ENCODE measurements at regions not wholly inside any gene's neighbourhood (a gene's known extent, or its start where the extent isn't known, plus 50 kb on each side); places are given as distances from the start of the nearest gene placed in this dataset.

DNA sequence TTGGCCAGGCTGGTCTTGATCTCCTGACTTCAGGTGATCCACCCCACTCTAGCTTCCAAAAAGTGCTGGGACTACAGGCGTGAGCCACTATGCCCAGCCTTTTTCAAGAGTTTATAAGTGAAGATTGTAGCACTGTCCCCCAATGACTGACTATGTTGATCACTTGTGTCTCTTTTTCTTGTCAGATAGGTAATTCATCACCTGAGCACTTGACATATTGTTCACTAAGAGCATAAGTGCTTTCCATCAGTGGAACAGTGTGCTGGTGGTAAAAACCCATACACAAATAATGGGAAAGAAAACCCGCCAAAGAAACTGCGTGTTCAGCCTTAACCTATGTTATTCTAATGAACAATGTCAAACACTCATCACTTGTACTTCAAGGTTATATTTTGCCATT is 414.4 kb upstream of the CDH7 start:
- no peaks in the 10 kb centered on the region for H3K36me3 ChIP-seq (replicated peaks in 1 of 2)
- H3K4me1 ChIP-seq (replicated peaks in 1 of 2), result no peaks in the 10 kb centered on the region
- DNase-seq, result no peak
- no peaks in the 10 kb centered on the region for H3K27me3 ChIP-seq
- no peak for TF ChIP-seq POLR2A (IDR thresholded peaks at IDR 0.05)
- TF ChIP-seq, protein P1, sequence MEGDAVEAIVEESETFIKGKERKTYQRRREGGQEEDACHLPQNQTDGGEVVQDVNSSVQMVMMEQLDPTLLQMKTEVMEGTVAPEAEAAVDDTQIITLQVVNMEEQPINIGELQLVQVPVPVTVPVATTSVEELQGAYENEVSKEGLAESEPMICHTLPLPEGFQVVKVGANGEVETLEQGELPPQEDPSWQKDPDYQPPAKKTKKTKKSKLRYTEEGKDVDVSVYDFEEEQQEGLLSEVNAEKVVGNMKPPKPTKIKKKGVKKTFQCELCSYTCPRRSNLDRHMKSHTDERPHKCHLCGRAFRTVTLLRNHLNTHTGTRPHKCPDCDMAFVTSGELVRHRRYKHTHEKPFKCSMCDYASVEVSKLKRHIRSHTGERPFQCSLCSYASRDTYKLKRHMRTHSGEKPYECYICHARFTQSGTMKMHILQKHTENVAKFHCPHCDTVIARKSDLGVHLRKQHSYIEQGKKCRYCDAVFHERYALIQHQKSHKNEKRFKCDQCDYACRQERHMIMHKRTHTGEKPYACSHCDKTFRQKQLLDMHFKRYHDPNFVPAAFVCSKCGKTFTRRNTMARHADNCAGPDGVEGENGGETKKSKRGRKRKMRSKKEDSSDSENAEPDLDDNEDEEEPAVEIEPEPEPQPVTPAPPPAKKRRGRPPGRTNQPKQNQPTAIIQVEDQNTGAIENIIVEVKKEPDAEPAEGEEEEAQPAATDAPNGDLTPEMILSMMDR (IDR thresholded peaks at IDR 0.05), result no peak
- H3K4me3 ChIP-seq, result no peak overlapping the region
- no peak overlapping the region for H3K27ac ChIP-seq
- no peaks in the 10 kb centered on the region for H3K9me3 ChIP-seq (replicated peaks in 1 of 3)
- WGBS, 4 donors, result 63 to 89% (median 84%) methylated on average over 3 of the region's 3 CpGs
- intact Hi-C loops (cut with DNase I), result no loop called here

DNA sequence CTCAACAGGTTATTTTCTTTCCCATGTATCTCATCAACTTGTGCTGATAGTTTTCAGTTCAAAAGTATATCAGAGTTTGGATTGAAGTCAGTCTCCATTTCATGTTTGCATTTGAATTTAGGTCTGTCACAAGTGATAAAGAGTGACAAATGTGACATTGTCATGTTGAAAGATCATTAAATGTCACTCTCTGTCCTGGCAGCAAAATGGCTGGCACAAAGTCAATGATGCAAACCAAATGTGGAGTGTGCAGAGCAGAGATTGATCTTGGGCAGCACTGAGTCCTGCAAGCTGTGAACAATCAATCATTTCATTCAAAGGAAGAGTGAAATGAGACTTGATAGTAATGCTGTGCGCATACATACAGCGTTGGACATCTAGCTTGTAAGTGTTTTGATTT is 421.8 kb upstream of the CDH7 start:
- 80 to 94% (median 85%) methylated on average over 2 of the region's 2 CpGs for WGBS, 4 donors
- intact Hi-C loops (cut with DNase I), result no loop called here
- DNase-seq, result no peak
- Histone ChIP-seq H3K4me3 (no peak overlapping the region), H3K36me3 (replicated peaks in 1 of 2) (no peaks in the 10 kb centered on the region), H3K27me3 (no peaks in the 10 kb centered on the region), H3K9me3 (replicated peaks in 1 of 3) (no peaks in the 10 kb centered on the region), H3K27ac (no peak overlapping the region), H3K4me1 (replicated peaks in 1 of 2) (no peaks in the 10 kb centered on the region)
- TF ChIP-seq, protein P1 (IDR thresholded peaks at IDR 0.05), result no peak
- no peak for TF ChIP-seq POLR2A (IDR thresholded peaks at IDR 0.05)

DNA sequence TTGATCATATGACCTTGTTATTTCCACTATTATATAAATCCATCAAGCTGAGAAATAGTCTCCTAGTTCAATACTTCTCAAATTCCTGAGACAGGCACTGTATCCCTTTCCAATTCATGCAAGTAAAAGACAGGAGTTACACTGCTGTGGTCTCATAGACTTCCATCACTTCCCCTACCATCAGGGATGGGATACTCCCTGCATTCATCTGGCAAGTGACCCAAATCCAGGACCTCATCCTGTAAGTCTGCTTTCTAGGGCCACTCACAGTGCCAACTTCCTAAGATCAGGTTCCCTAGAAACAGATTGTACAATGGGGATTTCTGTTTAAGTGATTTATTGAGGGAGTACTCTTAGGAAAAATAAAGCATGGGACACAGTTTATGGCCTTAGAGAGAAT is 424.0 kb upstream of the CDH7 start:
- intact Hi-C loops (cut with DNase I), result no loop called here
- no peaks in the 10 kb centered on the region for H3K4me1 ChIP-seq (replicated peaks in 1 of 2)
- TF ChIP-seq, protein P1 (IDR thresholded peaks at IDR 0.05), result no peak
- no peak for TF ChIP-seq POLR2A (IDR thresholded peaks at IDR 0.05)
- no peaks in the 10 kb centered on the region for H3K27me3 ChIP-seq
- no peaks in the 10 kb centered on the region for H3K36me3 ChIP-seq (replicated peaks in 1 of 2)
- H3K4me3 ChIP-seq, result no peak overlapping the region
- no peak for DNase-seq
- H3K27ac ChIP-seq, result no peak overlapping the region
- H3K9me3 ChIP-seq (replicated peaks in 1 of 3), result no peaks in the 10 kb centered on the region

DNA sequence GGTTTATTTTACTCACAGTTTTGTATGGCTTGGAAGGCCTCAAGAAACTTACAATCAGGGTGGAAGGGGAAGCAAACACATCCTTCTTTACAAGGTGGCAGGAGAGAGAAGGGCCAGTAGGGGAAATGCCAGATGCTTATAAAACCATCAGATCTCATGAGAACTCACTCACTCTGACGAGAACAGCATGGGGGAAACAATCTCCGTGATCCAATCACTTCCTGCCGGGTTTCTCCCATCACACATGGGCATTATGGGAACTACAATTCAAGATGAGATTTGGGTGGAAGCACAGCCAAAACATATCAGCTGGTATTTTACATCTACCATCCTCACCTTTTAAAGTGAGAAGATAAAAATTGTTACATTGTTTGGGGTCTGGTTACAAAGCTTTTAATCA is 427.9 kb upstream of the CDH7 start:
- 76 to 81% (median 78%) methylated on average over 3 of the region's 3 CpGs for WGBS, 4 donors
- TF ChIP-seq, protein P1 (IDR thresholded peaks at IDR 0.05), result no peak
- TF ChIP-seq POLR2A (IDR thresholded peaks at IDR 0.05), result no peak
- DNase-seq, result no peak

More for the DNA sequence above, 427.9 kb upstream of the CDH7 start:
- Histone ChIP-seq H3K9me3 (replicated peaks in 1 of 3) (no peaks in the 10 kb centered on the region), H3K4me1 (replicated peaks in 1 of 2) (no peaks in the 10 kb centered on the region), H3K27me3 (no peaks in the 10 kb centered on the region), H3K27ac (no peak overlapping the region), H3K36me3 (replicated peaks in 1 of 2) (no peaks in the 10 kb centered on the region), H3K4me3 (no peak overlapping the region)
- intact Hi-C loops (cut with DNase I), result no loop called here

Data from adrenal gland (tissue), 9 donors.